ENCODE measurements at regions not wholly inside any gene's neighbourhood (a gene's known extent, or its start where the extent isn't known, plus 50 kb on each side); places are given as distances from the start of the nearest gene placed in this dataset.

DNA sequence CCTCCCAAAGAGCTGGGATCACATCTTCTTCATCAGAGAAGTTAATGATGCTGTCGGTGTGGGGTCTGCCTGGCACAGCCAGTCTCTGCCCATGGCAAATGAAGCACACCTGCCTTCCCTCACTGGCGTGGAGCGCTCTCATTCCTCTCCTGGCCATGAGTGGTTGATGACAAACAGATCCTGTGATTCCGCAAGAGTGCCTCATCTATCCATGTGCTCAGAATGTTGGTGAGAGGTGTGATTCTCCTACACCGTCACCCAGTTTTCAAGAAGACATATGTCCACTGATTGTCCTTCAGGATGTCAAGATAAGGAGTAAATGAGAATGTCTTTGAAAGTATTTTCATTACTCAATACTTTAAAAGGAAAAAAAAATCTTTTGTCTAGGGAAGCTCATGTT, 97.5 kb upstream of the GGTLC1 start:
- TF ChIP-seq, protein P1, sequence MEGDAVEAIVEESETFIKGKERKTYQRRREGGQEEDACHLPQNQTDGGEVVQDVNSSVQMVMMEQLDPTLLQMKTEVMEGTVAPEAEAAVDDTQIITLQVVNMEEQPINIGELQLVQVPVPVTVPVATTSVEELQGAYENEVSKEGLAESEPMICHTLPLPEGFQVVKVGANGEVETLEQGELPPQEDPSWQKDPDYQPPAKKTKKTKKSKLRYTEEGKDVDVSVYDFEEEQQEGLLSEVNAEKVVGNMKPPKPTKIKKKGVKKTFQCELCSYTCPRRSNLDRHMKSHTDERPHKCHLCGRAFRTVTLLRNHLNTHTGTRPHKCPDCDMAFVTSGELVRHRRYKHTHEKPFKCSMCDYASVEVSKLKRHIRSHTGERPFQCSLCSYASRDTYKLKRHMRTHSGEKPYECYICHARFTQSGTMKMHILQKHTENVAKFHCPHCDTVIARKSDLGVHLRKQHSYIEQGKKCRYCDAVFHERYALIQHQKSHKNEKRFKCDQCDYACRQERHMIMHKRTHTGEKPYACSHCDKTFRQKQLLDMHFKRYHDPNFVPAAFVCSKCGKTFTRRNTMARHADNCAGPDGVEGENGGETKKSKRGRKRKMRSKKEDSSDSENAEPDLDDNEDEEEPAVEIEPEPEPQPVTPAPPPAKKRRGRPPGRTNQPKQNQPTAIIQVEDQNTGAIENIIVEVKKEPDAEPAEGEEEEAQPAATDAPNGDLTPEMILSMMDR (IDR thresholded peaks at IDR 0.05; ENCODE audit: insufficient read depth, low read depth, low read length), result no peak
- no peak for TF ChIP-seq EZH2 (IDR thresholded peaks at IDR 0.05; ENCODE audit: insufficient read depth, low read length)
